RCC 7860 (cell line): ENCODE measurements at regions not wholly inside any gene's neighbourhood (a gene's known extent, or its start where the extent isn't known, plus 50 kb on each side); places are given as distances from the start of the nearest gene placed in this dataset.

Experiments
- DNase-seq: peaks from one replicate; pipeline ENCODE4 v3.0.0-alpha.2; 2015; ENCODE audit warnings: low spot score
- FAIRE-seq: peaks from 2 replicates; lab custom pipeline; 2012; peaks lifted over from hg19 to GRCh38; lab: Jason Lieb, UNC

DNA sequence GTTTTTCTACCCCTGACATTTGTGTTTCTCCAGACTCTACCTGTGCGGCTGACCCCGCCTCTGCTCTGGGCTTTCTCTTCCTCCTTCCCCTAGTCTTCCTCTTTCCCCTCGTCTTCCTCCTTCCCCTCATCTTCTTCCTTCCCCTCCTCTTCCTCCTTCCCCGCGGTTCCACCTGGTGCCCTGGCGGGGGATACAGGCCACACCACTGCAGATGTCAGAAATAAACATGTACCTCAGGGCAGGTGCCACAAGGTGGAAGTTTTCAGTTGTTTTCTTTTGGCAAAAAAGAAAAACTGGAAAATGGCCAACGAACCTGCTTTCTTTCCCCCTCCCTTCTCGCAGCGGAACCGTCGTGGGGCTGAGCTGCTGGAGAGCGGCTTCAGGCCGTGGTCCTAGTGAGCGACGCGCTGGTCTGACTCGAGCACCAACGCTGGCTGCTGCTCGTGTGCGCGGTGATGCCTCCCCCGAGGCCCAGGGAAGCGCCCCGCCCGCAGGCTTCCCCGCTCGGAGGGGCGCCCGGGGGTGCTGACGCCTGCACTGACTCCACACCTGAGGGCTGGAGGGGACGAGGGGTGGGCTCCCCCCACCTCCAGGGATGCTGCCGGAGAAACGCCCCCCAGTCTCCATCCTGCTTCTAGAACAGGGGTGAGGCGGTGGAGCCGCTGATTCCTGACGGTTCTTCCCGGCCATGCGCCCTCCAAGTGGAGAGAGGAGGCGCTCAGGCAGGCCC lies 83.7 kb upstream of the ZNF516 start:
- DNase-seq (no peak), FAIRE-seq (no peak)

DNA sequence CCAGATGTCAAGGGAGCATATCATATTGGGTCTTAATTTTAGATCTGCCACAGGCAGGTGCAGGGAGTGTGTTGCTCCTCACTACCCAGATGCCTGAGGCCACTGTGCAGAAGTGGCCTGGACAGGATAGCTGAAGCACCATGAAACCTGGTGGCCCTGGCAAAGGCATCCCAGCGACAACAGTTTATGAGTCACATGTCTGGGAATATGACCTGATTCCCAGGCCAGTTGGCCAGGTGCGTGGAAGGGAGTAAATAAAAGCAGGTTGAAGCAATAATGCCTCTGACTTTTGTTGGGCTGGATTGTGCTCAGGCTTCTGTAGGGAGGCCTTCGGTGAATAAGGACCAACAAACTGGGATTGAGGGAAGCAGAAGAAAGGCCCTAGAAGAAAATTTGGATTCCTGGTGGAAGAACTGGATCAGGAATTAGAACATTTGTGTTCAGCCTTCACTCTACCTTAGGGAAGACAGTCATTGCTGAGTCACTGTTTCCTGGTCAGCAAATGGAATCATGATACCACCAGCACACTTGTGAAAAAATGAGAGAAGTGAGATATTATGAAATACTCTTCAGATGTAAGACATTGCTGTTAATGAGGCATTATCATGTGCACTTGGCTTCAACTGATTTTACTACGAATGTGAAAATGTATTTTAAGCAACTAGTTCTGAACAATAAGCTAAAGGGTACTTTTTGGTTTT lies 78.4 kb upstream of the ZNF516 start:
- DNase-seq = peak; percentile 44
- peak; percentile 73 for FAIRE-seq

- FAIRE-seq = no peak
- no peak for DNase-seq
Measured at GRCh38 chr18:76572518-76573247, 77.6 kb upstream of the ZNF516 start.

DNA sequence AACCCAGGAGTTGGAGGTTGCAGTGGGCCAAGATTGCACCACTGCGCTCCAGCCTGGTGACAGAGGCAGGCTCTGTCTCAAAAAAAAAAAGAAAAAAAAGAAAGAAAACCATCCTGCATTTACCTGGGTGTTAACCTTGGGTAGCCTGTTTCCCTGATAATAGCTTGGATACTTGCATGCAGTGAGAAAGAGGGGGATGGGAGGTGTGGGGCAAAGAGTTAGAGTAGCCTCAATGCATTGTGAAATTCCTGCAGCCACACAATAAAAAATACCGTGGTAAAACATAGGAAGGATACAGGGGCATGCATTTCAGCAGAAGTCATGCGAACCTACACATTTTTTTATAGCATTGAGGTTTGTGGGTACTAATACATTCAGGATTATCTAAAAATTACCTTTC lies 76.6 kb upstream of the ZNF516 start:
- FAIRE-seq (no peak), DNase-seq (no peak)

- no peak for DNase-seq
- no peak for FAIRE-seq
Measured at GRCh38 chr18:76570856-76571255, 75.8 kb upstream of the ZNF516 start.

GRCh38 chr18:76569644-76570419 lies 74.8 kb upstream of the ZNF516 start:
- DNase-seq (no peak), FAIRE-seq (no peak)

DNA sequence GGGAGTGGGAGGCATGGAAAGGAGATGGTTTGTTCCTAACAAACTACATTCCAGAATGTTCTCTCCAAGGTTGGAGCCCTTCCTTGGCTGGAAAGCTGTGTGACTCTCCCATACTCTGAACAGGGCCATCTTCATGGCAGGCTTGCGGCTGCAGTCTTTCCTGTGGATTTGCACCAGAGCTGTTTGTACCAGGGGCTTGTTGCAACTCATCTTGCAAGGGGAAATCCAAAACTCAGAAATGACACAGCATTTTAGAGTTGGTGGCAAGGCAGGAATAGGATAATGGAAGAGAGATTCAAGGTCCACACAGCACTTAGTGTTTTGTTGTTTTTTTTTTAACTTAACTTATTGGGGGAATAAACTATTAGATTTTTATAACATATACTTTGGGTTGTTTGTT lies 73.7 kb upstream of the ZNF516 start:
- DNase-seq (no peak), FAIRE-seq (no peak)

DNA sequence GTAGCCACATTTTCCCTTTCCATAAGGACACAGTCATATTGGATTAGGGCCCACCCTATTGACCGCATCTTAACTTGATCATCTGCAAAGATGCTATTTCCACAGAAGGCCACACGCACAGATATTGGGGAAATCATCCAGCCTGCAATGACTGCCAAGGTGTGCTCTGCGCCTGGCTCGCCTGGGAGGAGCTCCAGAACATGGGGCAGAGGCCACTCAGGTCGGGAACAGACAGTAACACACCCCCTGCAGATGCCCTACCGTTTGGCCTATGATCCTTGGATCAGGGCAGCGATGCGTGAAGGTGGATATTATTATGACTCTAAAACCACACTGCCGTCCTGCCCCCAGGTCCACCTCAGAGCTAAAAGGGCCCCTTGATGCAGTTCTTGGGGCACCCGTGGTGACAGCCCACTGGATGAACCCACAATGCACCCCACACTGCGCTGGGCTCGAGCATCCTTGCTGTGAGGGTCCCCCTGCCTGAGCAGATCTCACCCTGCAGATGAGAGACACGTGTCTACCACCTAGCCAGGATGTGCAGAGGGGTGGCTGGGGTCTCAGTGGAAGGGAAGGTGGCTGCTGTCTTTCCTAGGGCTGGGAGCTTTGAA lies 72.9 kb upstream of the ZNF516 start:
- DNase-seq (no peak), FAIRE-seq (no peak)

- no peak for DNase-seq
- no peak for FAIRE-seq
Measured at GRCh38 chr18:76566987-76567386, 71.9 kb upstream of the ZNF516 start.

DNA sequence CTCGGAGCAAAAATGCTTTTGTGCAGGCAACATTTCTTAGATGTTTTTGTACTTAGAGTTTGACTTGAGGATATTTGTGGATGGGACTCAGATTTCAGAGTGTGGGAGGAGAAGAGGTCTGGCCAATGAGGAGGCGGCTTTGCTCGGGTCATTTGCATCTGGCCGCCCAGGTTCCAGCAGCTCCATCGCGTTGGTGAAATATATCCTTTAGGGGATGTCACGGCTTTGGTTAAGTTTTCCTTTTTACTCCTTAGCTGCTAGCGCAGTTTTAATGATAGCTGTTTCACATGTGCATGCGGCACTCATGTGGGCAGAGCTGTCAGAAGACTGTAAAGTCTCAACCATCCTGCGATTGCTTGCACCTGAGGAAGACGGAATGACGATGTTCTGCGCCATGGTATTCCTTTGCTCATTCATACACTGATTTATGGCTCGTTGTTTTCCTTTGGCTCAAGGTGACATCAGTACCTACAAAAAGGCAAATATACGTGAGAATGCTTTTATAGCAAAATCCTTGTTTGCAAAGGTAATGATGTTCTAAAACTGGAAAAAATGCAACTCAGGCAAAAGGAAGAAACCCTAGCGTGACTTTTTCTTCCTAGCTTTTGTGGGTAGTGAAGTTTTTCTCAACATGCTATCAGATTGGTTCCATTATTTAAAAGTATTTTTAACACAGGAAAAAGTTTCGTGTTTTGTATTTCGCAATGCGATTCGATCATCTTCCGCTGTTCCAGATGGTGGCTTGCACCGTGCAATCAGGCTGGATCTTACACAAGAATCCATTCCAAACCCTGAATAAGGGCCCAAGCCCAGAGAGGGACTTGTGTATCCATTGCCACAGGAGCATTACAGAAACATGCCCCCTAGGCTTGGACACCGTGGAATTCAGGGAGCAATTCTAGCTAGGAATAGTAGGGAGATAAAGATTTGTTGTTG lies 70.5 kb upstream of the ZNF516 start:
- FAIRE-seq (no peak), DNase-seq (no peak)

DNA sequence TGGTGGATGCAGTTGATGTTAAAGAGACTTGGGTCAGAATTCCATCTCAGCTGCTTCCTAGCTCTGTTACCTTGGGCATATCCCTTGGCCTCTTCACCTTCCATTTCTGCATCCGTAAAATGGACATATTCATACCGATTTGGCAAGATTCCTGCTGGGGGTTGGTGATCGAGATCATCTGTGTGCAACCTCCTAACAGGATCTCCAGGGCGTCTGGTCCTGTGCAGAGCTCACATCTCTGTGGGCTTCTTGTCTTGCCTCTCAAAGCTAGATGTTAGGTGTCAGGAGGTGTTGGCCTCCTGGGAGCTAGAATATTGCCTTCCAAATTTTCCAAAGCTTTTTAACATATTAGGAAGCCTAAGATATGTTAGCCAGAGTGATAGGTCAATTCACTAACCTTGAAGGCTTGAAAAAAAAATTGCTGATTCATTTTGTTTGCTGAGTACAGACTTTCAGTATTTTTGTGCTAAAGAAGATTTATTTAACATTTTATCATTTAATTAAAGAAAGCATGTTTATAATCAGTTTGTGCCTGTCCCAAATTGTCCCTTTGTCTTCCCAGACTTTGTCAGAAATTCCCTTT lies 69.7 kb upstream of the ZNF516 start:
- FAIRE-seq = no peak
- no peak for DNase-seq

- FAIRE-seq (peak; percentile 84), DNase-seq (peak; percentile 67)
Measured at GRCh38 chr18:76564117-76564516, 69.1 kb upstream of the ZNF516 start.

DNA sequence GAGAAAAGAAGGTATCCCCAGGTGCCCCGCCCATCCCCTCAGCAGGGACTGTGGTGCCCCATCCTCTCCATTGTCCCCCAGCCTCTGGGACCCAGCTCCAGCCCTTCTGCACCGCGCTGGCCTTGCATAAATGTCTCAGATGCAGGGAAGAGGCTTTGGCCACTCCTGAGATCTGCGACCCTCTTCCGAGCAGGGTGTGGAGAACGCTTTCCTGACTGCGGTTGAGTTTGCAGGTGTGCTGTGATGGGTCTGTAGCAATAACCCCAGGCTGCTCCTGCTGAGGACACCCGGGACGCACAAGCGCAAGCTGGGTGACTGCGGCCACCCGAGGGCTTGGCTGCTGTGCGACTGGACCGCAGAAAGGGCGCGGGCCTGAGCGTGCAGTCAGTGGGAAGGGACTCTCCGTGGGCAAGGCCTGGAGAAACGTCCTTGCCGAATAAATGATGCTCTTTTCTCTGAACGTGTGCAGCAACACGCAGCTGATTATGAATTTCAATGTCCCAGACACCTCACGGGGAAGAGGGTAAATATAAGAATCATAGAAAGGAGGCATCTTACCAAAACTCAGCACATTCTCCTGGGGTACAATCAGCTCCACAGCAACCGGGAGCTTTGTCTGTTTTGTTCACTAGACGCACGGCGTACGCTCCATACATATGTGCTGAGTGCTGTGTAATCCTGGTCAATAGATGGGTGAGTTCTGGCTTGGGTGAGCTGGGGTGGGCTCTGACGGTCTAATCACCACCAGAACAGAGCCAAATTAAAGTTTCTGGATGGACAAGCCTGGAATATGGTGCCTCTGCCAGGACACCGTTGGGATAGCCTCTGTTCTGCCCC lies 67.5 kb upstream of the ZNF516 start:
- FAIRE-seq (no peak), DNase-seq (no peak)

DNA sequence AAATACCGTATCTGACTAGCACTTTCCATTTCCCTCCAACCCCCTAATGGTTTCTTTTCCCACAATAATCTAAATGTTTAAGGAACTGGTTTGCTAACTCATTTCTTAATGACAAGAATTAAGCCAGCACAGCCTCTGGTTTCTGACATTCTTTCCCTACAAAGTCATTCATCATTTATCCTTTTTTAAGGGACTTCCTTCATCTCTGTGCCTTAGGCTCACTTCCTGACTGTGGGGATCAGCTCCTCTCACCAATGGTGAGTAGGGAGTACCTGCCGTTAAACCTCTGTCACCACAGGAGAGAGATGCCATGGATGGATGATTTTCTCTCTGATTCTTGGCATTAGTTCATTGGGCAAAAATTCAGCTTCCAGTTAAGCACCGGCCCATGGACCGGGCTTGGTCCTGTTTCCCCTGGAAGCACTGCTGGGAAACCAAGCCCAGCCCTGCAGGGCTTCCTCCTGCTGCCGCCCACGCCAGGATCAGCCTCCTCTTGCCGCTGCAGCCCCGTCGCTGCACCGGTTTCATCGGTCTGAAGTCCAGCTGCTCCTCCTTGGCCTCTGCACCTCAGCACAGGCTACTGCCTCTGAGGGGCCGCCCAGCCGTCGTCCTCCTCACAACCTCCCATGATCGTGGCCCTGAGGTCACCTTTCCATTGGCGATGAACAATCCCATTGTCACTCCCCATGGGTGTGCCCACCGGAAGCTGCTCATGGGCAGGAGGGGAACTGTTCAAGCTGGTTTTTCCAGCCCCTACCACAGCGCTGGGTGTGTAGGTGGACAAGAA lies 64.0 kb upstream of the ZNF516 start:
- FAIRE-seq = peak; percentile 97
- peak; percentile 96 for DNase-seq

GRCh38 chr18:76557026-76557575 lies 62.1 kb upstream of the ZNF516 start:
- FAIRE-seq (peak; percentile 70), DNase-seq (peak; percentile 68)

DNA sequence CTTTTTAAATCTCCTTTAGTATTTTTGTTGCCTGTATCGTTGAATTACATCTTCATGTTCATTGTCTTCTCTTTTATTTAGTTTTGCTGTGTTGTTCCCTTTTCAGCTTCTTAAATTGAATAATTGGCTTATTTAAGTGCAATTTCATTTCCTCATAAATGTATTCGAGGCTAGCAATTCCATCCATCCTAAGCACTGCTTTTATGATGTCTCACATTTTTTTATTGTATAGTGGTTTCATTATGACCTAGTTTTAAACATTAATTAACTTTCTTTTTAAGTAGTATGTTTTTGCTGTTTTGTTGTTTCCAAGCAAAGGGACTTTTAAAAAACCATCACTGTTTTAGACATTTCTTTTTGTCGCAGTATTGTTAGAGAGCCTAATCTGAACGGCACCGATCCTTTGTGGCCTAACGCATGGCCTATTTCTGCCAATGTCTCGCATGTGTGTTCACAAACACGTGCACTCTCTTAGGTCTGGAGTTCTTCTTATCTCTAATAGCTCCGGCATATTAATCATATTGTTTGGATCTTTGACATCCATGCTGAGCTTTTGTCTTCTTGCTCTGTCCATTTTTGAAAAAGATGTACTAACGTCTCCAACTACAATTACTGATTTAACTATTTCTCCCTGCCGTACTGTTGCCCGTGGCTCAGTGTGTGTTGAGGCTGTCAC lies 59.6 kb upstream of the ZNF516 start:
- FAIRE-seq (no peak), DNase-seq (no peak)
